Activated CD4-positive, alpha-beta memory T cell treated with anti-CD3 and anti-CD28 coated beads, Interleukin-2, amount 10 ng/mL, durations not matched to agents 7 days and 5 days (primary cell): ENCODE measurements at regions not wholly inside any gene's neighbourhood (a gene's known extent, or its start where the extent isn't known, plus 50 kb on each side); places are given as distances from the start of the nearest gene placed in this dataset.
A peak's percentile ranks its signal among the peaks of the same experiment; 100 is the strongest.

Experiments
- CTCF ChIA-PET: fragments of 350-600 bp; sonication (Branson Sonifier 250); formaldehyde crosslinking; loops from one replicate; lab custom pipeline; 2021; ENCODE audit warnings: antibody characterized with exemption, inconsistent platforms; lab: Charles Lee
- POLR2A ChIA-PET: fragments of 350-600 bp; sonication (Branson Sonifier 250); formaldehyde crosslinking; loops from one replicate; lab custom pipeline; 2021; ENCODE audit warnings: antibody characterized with exemption; lab: Charles Lee
- DNase-seq: peaks from one replicate; pipeline ENCODE4 v3.0.0-alpha.2; 2020
- H3K27ac Mint-ChIP-seq: one replicate; pipeline ENCODE4 v1.8.0; 2021; ENCODE audit warnings: mild to moderate bottlenecking, mixed read lengths
- H3K27me3 Mint-ChIP-seq: one replicate; pipeline ENCODE4 v1.8.0; 2021; ENCODE audit warnings: mixed read lengths
- H3K36me3 Mint-ChIP-seq: one replicate; pipeline ENCODE4 v1.8.0; 2021; ENCODE audit warnings: low read depth, mixed read lengths
- H3K4me1 Mint-ChIP-seq: one replicate; pipeline ENCODE4 v1.8.0; 2021; ENCODE audit warnings: mixed read lengths
- H3K4me3 Mint-ChIP-seq: one replicate; pipeline ENCODE4 v1.8.0; 2021; ENCODE audit warnings: mild to moderate bottlenecking, mixed read lengths
- H3K9me3 Mint-ChIP-seq: one replicate; pipeline ENCODE4 v1.8.0; 2021; ENCODE audit warnings: mixed read lengths

DNA sequence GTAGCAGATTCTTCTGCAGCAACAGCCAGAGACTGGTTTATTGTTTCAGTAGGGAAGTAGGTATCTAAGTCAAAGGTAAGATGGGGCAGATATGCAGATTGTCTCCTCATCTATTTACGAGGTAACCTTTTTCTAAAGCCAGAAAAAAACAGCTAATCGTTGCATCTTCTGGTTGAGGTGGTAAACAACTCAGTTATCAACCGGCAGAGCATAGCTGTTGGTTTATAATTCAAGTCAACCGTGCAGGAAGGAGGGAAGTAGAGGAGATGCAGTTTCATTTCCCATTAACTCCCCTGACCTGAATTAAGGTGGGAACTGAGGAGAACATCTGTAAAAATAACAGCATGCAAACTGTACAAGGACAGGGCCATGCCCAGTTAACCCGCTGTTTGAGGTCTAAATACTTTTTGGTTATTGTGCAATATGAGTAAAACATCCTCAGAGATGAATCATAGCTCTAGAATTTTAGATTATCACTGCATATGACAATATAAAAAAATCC, 156.5 kb upstream of the ITGB1 start:
- H3K27ac Mint-ChIP-seq: peak overlapping the region; percentile 96
- H3K27me3 Mint-ChIP-seq: no peaks in the 10 kb centered on the region
- H3K4me1 Mint-ChIP-seq: peaks cover 95% of the 10 kb centered on the region
- CTCF ChIA-PET: interaction anchor here (0.7 to 4.4 kb wide), 7 partner anchors 12 to 107 kb away, joined by 3 to 43 read pairs (median 27); no protein-coding TSS in a partner anchor
- no peaks in the 10 kb centered on the region for H3K9me3 Mint-ChIP-seq
- POLR2A ChIA-PET: interaction anchor here (0.7 to 15.1 kb wide), 14 partner anchors 11 to 736 kb away, joined by 3 to 408 read pairs (median 18); partner anchors contain the start of genes CCDC7 and ITGB1
- no peak for DNase-seq
- H3K4me3 Mint-ChIP-seq: peak overlapping the region; percentile 49
- H3K36me3 Mint-ChIP-seq: peaks cover 46% of the 10 kb centered on the region

GRCh38 chr10:33113466-33113865, 155.4 kb upstream of the ITGB1 start:
- POLR2A ChIA-PET: interaction anchor here (0.8 to 15.1 kb wide), 7 partner anchors 10 to 159 kb away, joined by 3 to 408 read pairs (median 23); partner anchors contain the start of gene ITGB1
- CTCF ChIA-PET: interaction anchor here (0.6 to 4.4 kb wide), 4 partner anchors 13 to 80 kb away, joined by 3 to 43 read pairs (median 32); no protein-coding TSS in a partner anchor
- Mint-ChIP-seq H3K9me3 (no peaks in the 10 kb centered on the region), H3K36me3 (peaks cover 47% of the 10 kb centered on the region), H3K4me1 (peaks cover 96% of the 10 kb centered on the region), H3K4me3 (peak overlapping the region; percentile 49), H3K27me3 (no peaks in the 10 kb centered on the region), H3K27ac (peak overlapping the region; percentile 96)
- DNase-seq: no peak

- Mint-ChIP-seq H3K27me3 (no peaks in the 10 kb centered on the region), H3K36me3 (peaks cover 46% of the 10 kb centered on the region), H3K4me1 (peaks cover 96% of the 10 kb centered on the region), H3K9me3 (no peaks in the 10 kb centered on the region), H3K4me3 (no peak overlapping the region), H3K27ac (peak overlapping the region; percentile 96)
- ChIA-PET CTCF (interaction anchor here (0.6 to 4.4 kb wide), 2 partner anchors 21 to 80 kb away, joined by 3 to 27 read pairs; no protein-coding TSS in a partner anchor), POLR2A (interaction anchor here (0.8 to 15.1 kb wide), 7 partner anchors 10 to 158 kb away, joined by 3 to 408 read pairs (median 23); partner anchors contain the start of gene ITGB1)
- no peak for DNase-seq
These were observed 154.9 kb upstream of the ITGB1 start for GRCh38 chr10:33112831-33113455.

DNA sequence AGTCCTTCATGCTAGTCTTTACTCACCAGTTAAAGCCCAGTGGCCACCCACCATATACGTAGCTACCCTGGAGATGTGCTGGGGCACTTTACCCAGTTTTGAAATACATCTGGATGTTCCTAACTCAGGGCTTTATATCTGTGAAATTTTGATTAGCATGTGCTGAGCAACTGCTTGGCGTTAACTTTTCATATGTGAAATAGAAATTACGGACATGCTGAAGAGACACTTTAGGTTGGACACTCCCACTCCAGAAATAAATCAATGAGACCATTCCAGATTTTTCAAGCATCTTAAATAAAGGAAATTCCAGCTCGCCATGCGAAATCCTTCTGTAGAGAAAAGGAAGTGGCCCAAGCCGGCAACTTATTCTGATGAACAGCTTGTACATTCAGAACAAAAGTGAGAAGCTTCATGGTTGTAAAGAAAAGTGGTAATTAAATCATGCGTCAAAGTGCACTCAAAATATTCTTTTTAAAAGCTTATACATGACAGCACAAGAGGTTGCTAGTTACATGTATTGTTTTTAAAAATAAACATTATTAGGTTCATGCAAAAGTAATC, 153.5 kb upstream of the ITGB1 start:
- CTCF ChIA-PET: interaction anchor here (0.9 to 2.5 kb wide), 4 partner anchors 8 to 102 kb away, joined by 3 to 6 read pairs (median 4); no protein-coding TSS in a partner anchor
- Mint-ChIP-seq H3K4me1 (peaks cover 96% of the 10 kb centered on the region), H3K9me3 (peaks cover 7% of the 10 kb centered on the region), H3K4me3 (peak overlapping the region; percentile 15), H3K27ac (peak overlapping the region; percentile 84), H3K27me3 (no peaks in the 10 kb centered on the region), H3K36me3 (peaks cover 49% of the 10 kb centered on the region)
- POLR2A ChIA-PET: interaction anchor here (0.7 to 9.6 kb wide), 11 partner anchors 8 to 155 kb away, joined by 4 to 199 read pairs (median 6); no protein-coding TSS in a partner anchor
- DNase-seq: no peak

DNA sequence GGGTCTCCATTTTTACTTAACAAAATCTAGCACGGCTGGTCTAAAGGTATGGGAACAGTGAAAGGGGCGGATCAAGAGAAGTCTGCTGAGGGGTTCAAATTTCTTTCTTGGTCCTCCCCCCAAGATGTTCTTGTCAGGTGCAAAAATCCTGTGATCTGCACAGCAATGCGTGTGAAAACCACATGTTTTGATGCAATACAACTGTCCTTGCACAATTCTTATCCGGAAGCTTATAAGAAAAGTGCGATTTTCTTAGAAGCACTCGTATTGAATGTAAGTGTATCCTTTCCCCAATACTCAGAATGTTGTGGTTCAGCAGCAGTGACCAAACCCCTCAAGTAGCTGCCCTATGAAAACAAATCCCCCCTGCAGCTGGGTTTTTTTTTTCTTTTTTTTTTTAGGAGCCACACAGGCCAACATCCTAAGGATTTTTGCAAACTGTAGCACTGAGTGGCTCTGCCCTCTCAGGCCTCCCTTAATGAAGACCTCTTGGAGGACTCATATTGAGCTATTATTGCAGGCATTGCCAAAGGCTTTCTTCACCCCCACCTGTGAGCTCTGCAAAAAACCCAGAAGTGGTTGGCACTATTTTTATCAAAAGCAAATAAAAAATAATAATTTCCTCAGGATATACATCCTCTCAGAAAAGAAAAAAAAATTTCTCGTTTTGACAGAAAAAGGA, 151.9 kb upstream of the ITGB1 start:
- Mint-ChIP-seq H3K9me3 (peaks cover 9% of the 10 kb centered on the region), H3K36me3 (peaks cover 55% of the 10 kb centered on the region), H3K4me1 (peaks cover 95% of the 10 kb centered on the region), H3K27me3 (no peaks in the 10 kb centered on the region), H3K4me3 (peak overlapping the region; percentile 59), H3K27ac (peak overlapping the region; percentile 84)
- peak; percentile 50 for DNase-seq
- ChIA-PET POLR2A (interaction anchor here (0.6 to 9.6 kb wide), 18 partner anchors 7 to 732 kb away, joined by 3 to 199 read pairs (median 4); no protein-coding TSS in a partner anchor), CTCF (interaction anchor here (1.0 to 2.5 kb wide), 6 partner anchors 8 to 101 kb away, joined by 3 to 8 read pairs (median 6); no protein-coding TSS in a partner anchor)

GRCh38 chr10:33109384-33109783, 151.4 kb upstream of the ITGB1 start:
- H3K9me3 Mint-ChIP-seq: peaks cover 13% of the 10 kb centered on the region

GRCh38 chr10:33107953-33108352, 149.9 kb upstream of the ITGB1 start:
- ChIA-PET CTCF (interaction anchor here (1.1 kb wide), 1 partner anchor 12 kb away, joined by 3 read pairs; no protein-coding TSS in a partner anchor), POLR2A (interaction anchor here (0.6 to 9.1 kb wide), 8 partner anchors 6 to 127 kb away, joined by 3 to 199 read pairs (median 4); no protein-coding TSS in a partner anchor)
- no peaks in the 10 kb centered on the region for H3K27me3 Mint-ChIP-seq
- H3K4me3 Mint-ChIP-seq: no peak overlapping the region
- no peak for DNase-seq
- H3K27ac Mint-ChIP-seq: peak overlapping the region; percentile 84
- H3K4me1 Mint-ChIP-seq: peaks cover 93% of the 10 kb centered on the region
- H3K9me3 Mint-ChIP-seq: peaks cover 19% of the 10 kb centered on the region
- H3K36me3 Mint-ChIP-seq: peaks cover 70% of the 10 kb centered on the region

More at GRCh38 chr10:33109384-33109783, 151.4 kb upstream of the ITGB1 start:
- Mint-ChIP-seq H3K27ac (peak overlapping the region; percentile 84), H3K27me3 (no peaks in the 10 kb centered on the region), H3K4me1 (peaks cover 95% of the 10 kb centered on the region), H3K36me3 (peaks cover 60% of the 10 kb centered on the region), H3K4me3 (peak overlapping the region; percentile 59)
- DNase-seq: no peak
- CTCF ChIA-PET: interaction anchor here (1.0 to 2.0 kb wide), 4 partner anchors 17 to 101 kb away, joined by 3 to 8 read pairs (median 6); no protein-coding TSS in a partner anchor
- POLR2A ChIA-PET: interaction anchor here (0.6 to 9.6 kb wide), 15 partner anchors 6 to 731 kb away, joined by 3 to 199 read pairs (median 6); no protein-coding TSS in a partner anchor

GRCh38 chr10:33106767-33107166, 148.7 kb upstream of the ITGB1 start:
- POLR2A ChIA-PET: interaction anchor here (1.1 to 9.1 kb wide), 4 partner anchors 7 to 126 kb away, joined by 4 to 199 read pairs (median 4); no protein-coding TSS in a partner anchor
- Mint-ChIP-seq H3K4me3 (no peak overlapping the region), H3K27ac (peak overlapping the region; percentile 84)

DNA sequence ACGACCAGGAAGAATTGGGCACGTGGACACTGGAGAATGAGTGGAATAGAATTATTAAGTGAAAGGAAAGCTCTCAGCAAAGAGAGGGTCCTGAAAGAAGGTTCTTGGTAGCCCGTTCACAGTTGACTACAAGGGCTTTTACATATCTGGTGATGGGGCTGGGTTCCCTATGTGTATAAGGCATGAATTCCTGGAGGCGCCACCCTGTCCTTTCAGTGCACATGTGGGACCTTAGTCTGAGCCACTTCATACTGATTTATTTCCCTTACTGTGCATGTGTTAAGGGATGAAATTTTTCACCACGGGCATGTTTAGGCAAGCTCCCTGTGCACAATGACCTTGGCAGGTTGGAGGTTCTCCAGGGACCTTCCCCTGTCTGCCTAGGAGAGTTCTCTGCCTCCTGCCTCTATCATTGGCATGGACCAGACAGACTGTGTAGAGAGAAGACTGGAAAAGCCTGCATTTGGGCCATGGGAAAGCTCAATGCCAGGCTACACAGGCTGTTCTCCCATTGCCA, 145.9 kb upstream of the ITGB1 start:
- no peak for DNase-seq
- peaks cover 64% of the 10 kb centered on the region for H3K36me3 Mint-ChIP-seq
- CTCF ChIA-PET: interaction anchor here (0.9 to 6.4 kb wide), 3 partner anchors 11 to 51 kb away, joined by 4 to 37 read pairs (median 12); no protein-coding TSS in a partner anchor
- peak overlapping the region; percentile 89 for H3K27ac Mint-ChIP-seq
- H3K4me3 Mint-ChIP-seq: peak overlapping the region; percentile 70
- H3K9me3 Mint-ChIP-seq: peaks cover 19% of the 10 kb centered on the region
- H3K4me1 Mint-ChIP-seq: peaks cover 93% of the 10 kb centered on the region
- POLR2A ChIA-PET: interaction anchor here (1.2 to 9.1 kb wide), 5 partner anchors 10 to 95 kb away, joined by 3 to 199 read pairs (median 3); no protein-coding TSS in a partner anchor
- H3K27me3 Mint-ChIP-seq: no peaks in the 10 kb centered on the region

More at GRCh38 chr10:33106767-33107166, 148.7 kb upstream of the ITGB1 start:
- no peaks in the 10 kb centered on the region for H3K27me3 Mint-ChIP-seq
- H3K4me1 Mint-ChIP-seq: peaks cover 94% of the 10 kb centered on the region
- peaks cover 19% of the 10 kb centered on the region for H3K9me3 Mint-ChIP-seq
- peaks cover 70% of the 10 kb centered on the region for H3K36me3 Mint-ChIP-seq
- no peak for DNase-seq
- CTCF ChIA-PET: interaction anchor here (1.5 kb wide), 1 partner anchor 10 kb away, joined by 4 read pairs; no protein-coding TSS in a partner anchor

DNA sequence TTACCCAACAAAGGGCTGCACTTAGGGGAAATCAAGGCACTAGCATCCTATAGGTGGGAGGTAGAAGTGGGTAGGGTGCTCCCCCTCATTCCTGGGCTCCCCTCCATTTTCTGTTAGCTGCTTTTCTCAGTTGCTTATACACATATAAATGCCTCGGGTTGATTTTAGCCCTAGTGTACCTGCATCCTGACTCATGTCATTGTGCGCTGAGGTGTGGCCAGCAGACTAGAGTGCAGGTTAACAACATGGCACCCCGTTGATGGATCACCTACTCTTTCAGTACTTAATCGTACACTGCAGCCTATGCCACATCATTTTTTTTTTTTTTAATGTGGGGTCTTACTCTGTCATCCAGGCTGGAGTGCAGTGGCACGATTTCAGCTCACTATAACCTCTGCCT, 144.0 kb upstream of the ITGB1 start:
- Mint-ChIP-seq H3K27ac (peak overlapping the region; percentile 89), H3K27me3 (no peaks in the 10 kb centered on the region)

DNA sequence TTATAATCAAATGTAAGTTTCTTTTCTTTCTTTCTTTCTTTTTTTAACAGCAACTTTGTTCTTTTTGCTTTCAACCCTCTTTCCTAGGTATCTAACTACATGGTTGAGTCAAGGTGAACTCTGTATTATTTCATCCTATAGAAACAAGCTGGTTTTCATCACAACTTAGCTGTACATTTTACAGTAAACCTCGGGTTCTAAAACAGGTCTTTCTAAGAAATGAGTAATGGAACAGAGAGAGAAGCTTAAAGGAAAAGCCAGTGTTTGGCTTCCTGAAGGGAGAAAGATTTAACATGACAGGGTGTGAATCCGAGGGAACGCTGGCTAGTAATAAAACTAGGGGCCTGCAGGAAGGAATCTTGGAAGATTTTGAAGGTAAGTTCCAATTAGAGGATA, 143.4 kb upstream of the ITGB1 start:
- DNase-seq: no peak
- peak overlapping the region; percentile 89 for H3K27ac Mint-ChIP-seq
- H3K4me1 Mint-ChIP-seq: peaks cover 79% of the 10 kb centered on the region
- peaks cover 16% of the 10 kb centered on the region for H3K9me3 Mint-ChIP-seq
- H3K36me3 Mint-ChIP-seq: peaks cover 59% of the 10 kb centered on the region
- H3K27me3 Mint-ChIP-seq: no peaks in the 10 kb centered on the region
- peak overlapping the region; percentile 70 for H3K4me3 Mint-ChIP-seq
- CTCF ChIA-PET: interaction anchor here (0.6 to 6.4 kb wide), 7 partner anchors 9 to 114 kb away, joined by 3 to 37 read pairs (median 4); no protein-coding TSS in a partner anchor
- POLR2A ChIA-PET: interaction anchor here (1.0 to 9.1 kb wide), 13 partner anchors 12 to 724 kb away, joined by 3 to 199 read pairs (median 6); no protein-coding TSS in a partner anchor

More for the DNA sequence above, 144.0 kb upstream of the ITGB1 start:
- Mint-ChIP-seq H3K36me3 (peaks cover 60% of the 10 kb centered on the region), H3K4me3 (peak overlapping the region; percentile 70), H3K4me1 (peaks cover 83% of the 10 kb centered on the region), H3K9me3 (peaks cover 18% of the 10 kb centered on the region)
- DNase-seq: no peak
- POLR2A ChIA-PET: interaction anchor here (1.0 to 9.1 kb wide), 12 partner anchors 12 to 724 kb away, joined by 3 to 199 read pairs (median 7); no protein-coding TSS in a partner anchor
- CTCF ChIA-PET: interaction anchor here (1.2 to 6.4 kb wide), 3 partner anchors 8 to 32 kb away, joined by 4 to 37 read pairs (median 5); no protein-coding TSS in a partner anchor
